ENCODE measurements at regions not wholly inside any gene's neighbourhood (a gene's known extent, or its start where the extent isn't known, plus 50 kb on each side); places are given as distances from the start of the nearest gene placed in this dataset.

- no peak overlapping the region for H3K4me3 ChIP-seq (ENCODE audit: low read depth in 1 of 2, low read length in 1 of 2)
- TF ChIP-seq CTCF (IDR thresholded peaks at IDR 0.05): no peak
Measured at GRCh38 chr10:121043124-121043849, 192.1 kb downstream of the WDR11 start.

GRCh38 chr10:121048749-121049148 is 197.6 kb downstream of the WDR11 start:
- no peaks in the 10 kb centered on the region for H3K36me3 ChIP-seq
- H3K27ac ChIP-seq: no peak overlapping the region
- TF ChIP-seq CTCF (IDR thresholded peaks at IDR 0.05): no peak
- H3K27me3 ChIP-seq: peaks cover 3% of the 10 kb centered on the region
- no peak overlapping the region for H3K4me3 ChIP-seq (ENCODE audit: low read depth in 1 of 2, low read length in 1 of 2)
- no peaks in the 10 kb centered on the region for H3K4me1 ChIP-seq (ENCODE audit: control insufficient read depth in 1 of 2, insufficient read depth in 1 of 2, low read depth in 1 of 2, low read length in 1 of 2)
- no peaks in the 10 kb centered on the region for H3K9me3 ChIP-seq

More at GRCh38 chr10:121043124-121043849, 192.1 kb downstream of the WDR11 start:
- no peaks in the 10 kb centered on the region for H3K27me3 ChIP-seq
- no peaks in the 10 kb centered on the region for H3K9me3 ChIP-seq
- H3K4me1 ChIP-seq (ENCODE audit: control insufficient read depth in 1 of 2, insufficient read depth in 1 of 2, low read depth in 1 of 2, low read length in 1 of 2): peaks cover 5 to 7% of the 10 kb centered on the region in 2 experiments
- H3K36me3 ChIP-seq: no peaks in the 10 kb centered on the region
- H3K27ac ChIP-seq: no peak overlapping the region

GRCh38 chr10:121049489-121049888 is 198.3 kb downstream of the WDR11 start:
- H3K9me3 ChIP-seq: no peaks in the 10 kb centered on the region
- H3K4me1 ChIP-seq (ENCODE audit: control insufficient read depth in 1 of 2, insufficient read depth in 1 of 2, low read depth in 1 of 2, low read length in 1 of 2): no peaks in the 10 kb centered on the region
- H3K27me3 ChIP-seq: peaks cover 3% of the 10 kb centered on the region
- H3K27ac ChIP-seq: no peak overlapping the region
- no peak overlapping the region for H3K4me3 ChIP-seq (ENCODE audit: low read depth in 1 of 2, low read length in 1 of 2)
- H3K36me3 ChIP-seq: no peaks in the 10 kb centered on the region
- TF ChIP-seq CTCF (IDR thresholded peaks at IDR 0.05): no peak

GRCh38 chr10:121049923-121050322 is 198.8 kb downstream of the WDR11 start:
- peaks cover 3% of the 10 kb centered on the region for H3K27me3 ChIP-seq
- no peak for TF ChIP-seq CTCF (IDR thresholded peaks at IDR 0.05)
- H3K9me3 ChIP-seq: no peaks in the 10 kb centered on the region
- no peaks in the 10 kb centered on the region for H3K36me3 ChIP-seq
- H3K27ac ChIP-seq: no peak overlapping the region
- no peak overlapping the region for H3K4me3 ChIP-seq (ENCODE audit: low read depth in 1 of 2, low read length in 1 of 2)
- no peaks in the 10 kb centered on the region for H3K4me1 ChIP-seq (ENCODE audit: control insufficient read depth in 1 of 2, insufficient read depth in 1 of 2, low read depth in 1 of 2, low read length in 1 of 2)

- Histone ChIP-seq H3K4me1 (ENCODE audit: control insufficient read depth in 1 of 2, insufficient read depth in 1 of 2, low read depth in 1 of 2, low read length in 1 of 2) (no peaks in the 10 kb centered on the region), H3K36me3 (no peaks in the 10 kb centered on the region), H3K27me3 (peaks cover 3% of the 10 kb centered on the region), H3K27ac (no peak overlapping the region), H3K4me3 (ENCODE audit: low read depth in 1 of 2, low read length in 1 of 2) (no peak overlapping the region), H3K9me3 (no peaks in the 10 kb centered on the region)
- no peak for TF ChIP-seq CTCF (IDR thresholded peaks at IDR 0.05)
Measured at GRCh38 chr10:121051171-121051570, 200.0 kb downstream of the WDR11 start.

Data from neutrophil (primary cell).